ENCODE measurements at regions not wholly inside any gene's neighbourhood (a gene's known extent, or its start where the extent isn't known, plus 50 kb on each side); places are given as distances from the start of the nearest gene placed in this dataset.
A peak's percentile ranks its signal among the peaks of the same experiment; 100 is the strongest.

DNA sequence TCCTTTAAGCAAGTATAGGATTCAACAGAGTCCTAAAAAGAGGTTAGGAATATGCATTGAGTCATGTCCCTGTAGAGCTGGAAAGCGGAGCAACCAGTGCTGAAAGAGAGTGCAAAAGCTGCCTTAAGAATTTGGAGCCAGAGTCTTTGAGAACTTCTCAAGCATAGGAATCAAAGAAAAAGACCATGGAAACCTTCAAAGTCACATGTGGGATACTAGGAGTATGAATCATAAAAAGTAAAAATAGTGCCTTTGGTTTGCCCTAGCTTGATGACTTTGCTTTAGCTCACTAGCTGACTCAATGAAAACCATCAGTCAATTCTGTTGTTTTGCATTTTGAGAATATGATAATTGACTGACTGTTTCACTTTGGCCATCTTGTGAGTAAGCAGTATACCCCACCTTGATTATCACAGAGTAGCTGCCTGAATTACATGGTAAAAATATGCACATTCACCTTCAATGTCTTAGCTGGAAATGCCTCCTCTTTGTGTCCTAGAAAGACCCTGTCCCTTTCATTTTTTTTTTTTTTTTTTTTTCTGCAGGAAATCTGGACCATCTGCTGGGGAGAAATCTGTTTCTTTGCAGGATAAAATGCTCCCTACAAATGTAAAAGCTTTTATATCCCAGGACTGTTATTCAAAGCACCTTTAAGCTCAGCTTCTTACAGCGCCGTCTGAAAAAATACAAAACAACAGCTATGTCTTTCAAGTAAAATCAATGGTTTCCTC is 248.6 kb upstream of the KRR1 start:
- DNase-seq (ENCODE audit: low read depth), result peak; percentile 56
- H3K4me3 ChIP-seq (ENCODE audit: low read depth, low read length), result no peak overlapping the region
- in situ Hi-C loops (cut with HindIII; ENCODE audit: low sequenced_read_pairs), result no loop called here
- no peak for TF ChIP-seq CTCF (IDR thresholded peaks at IDR 0.05; ENCODE audit: low read depth, low read length, missing control alignments)

DNA sequence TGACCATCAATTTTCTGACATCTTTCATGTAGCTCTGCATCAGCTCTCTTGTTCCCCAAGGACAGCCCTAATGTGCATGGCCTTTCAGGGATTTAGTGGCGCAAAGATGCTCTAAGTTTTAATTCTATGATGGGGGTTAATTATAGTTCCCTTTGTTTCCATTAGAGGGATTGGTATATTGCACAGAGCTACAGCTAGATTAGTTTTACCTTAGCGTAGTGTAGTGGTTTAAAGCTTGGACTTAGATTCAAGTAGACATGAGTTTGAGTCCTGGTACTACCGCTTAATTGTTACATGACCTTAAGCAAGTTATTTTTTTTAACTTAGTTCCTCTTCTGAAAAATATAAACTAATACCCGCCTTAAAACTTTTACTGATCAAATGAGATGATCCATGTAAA is 247.8 kb upstream of the KRR1 start:
- no peak for TF ChIP-seq CTCF (IDR thresholded peaks at IDR 0.05; ENCODE audit: low read depth, low read length, missing control alignments)
- no peak overlapping the region for H3K4me3 ChIP-seq (ENCODE audit: low read depth, low read length)
- in situ Hi-C loops (cut with HindIII; ENCODE audit: low sequenced_read_pairs), result no loop called here
- DNase-seq (ENCODE audit: low read depth), result no peak

DNA sequence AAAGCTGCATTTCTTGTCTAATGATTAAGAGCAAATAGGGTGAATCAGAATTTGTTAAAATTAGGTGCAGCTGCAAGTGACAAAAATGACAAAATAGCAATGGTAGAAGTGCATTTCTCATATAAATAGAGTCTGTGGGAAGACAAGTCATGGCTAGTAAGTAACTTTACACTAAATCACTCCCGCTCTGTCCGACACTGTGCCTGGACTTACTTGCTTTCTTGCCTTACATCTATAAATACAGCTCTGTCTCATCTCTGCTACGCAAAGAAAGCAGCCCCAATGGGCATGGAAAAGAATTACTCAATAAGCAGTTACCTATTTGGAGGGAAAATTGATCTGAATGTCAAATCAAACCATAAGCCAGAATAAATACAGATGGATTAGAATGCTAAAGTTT is 245.4 kb upstream of the KRR1 start:
- no peak for TF ChIP-seq CTCF (IDR thresholded peaks at IDR 0.05; ENCODE audit: low read depth, low read length, missing control alignments)
- H3K4me3 ChIP-seq (ENCODE audit: low read depth, low read length), result no peak overlapping the region
- no peak for DNase-seq (ENCODE audit: low read depth)
- in situ Hi-C loops (cut with HindIII; ENCODE audit: low sequenced_read_pairs), result no loop called here

GRCh38 chr12:75756111-75756510 is 244.7 kb upstream of the KRR1 start:
- DNase-seq (ENCODE audit: low read depth), result no peak
- TF ChIP-seq CTCF (IDR thresholded peaks at IDR 0.05; ENCODE audit: low read depth, low read length, missing control alignments), result no peak
- in situ Hi-C loops (cut with HindIII; ENCODE audit: low sequenced_read_pairs), result no loop called here
- H3K4me3 ChIP-seq (ENCODE audit: low read depth, low read length), result no peak overlapping the region

DNA sequence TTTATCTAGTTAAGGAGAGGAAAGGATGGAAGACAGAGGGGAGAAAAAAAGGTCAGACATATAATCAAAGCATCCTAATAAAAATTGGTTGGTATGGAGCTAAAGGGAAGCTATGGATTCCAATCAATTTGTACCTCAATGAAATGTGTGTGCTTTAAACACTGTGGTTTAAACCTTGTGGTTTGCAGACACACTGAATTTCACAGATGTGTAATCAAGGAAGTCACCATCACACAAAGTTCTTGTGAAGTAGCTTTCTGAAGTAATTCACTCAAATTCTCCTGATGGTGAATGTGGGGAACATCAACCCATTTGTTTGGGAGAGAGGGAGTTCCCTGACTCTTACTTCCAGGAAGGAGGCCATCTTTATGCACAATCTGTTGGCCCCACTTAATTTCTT is 243.3 kb upstream of the KRR1 start:
- TF ChIP-seq CTCF (IDR thresholded peaks at IDR 0.05; ENCODE audit: low read depth, low read length, missing control alignments), result no peak
- no peak for DNase-seq (ENCODE audit: low read depth)
- in situ Hi-C loops (cut with HindIII; ENCODE audit: low sequenced_read_pairs), result no loop called here

DNA sequence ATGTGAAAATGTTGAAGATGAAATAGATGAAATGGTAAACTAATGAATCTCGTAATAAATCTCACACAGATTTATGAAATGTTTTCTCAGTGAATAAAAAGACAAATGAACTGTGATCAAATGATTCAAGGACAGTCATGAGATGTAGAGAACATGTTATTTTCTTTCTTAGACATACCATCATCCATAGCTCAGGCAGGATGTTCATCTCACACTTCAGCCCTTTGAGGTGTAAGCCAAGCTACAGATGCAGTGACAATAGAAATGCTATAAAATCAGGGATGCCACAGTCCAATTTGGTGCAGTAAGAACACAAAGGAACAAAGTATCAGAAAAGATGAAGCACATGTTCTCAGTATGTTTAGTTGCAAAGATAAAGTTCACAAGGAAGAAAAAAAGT is 242.7 kb upstream of the KRR1 start:
- H3K4me3 ChIP-seq (ENCODE audit: low read depth, low read length), result no peak overlapping the region
- no peak for TF ChIP-seq CTCF (IDR thresholded peaks at IDR 0.05; ENCODE audit: low read depth, low read length, missing control alignments)
- no peak for DNase-seq (ENCODE audit: low read depth)
- in situ Hi-C loops (cut with HindIII; ENCODE audit: low sequenced_read_pairs), result no loop called here

More for the DNA sequence above, 243.3 kb upstream of the KRR1 start:
- H3K4me3 ChIP-seq (ENCODE audit: low read depth, low read length), result no peak overlapping the region

Measured in astrocyte of the cerebellum (primary cell).